ENCODE measurements at regions not wholly inside any gene's neighbourhood (a gene's known extent, or its start where the extent isn't known, plus 50 kb on each side); places are given as distances from the start of the nearest gene placed in this dataset.

DNA sequence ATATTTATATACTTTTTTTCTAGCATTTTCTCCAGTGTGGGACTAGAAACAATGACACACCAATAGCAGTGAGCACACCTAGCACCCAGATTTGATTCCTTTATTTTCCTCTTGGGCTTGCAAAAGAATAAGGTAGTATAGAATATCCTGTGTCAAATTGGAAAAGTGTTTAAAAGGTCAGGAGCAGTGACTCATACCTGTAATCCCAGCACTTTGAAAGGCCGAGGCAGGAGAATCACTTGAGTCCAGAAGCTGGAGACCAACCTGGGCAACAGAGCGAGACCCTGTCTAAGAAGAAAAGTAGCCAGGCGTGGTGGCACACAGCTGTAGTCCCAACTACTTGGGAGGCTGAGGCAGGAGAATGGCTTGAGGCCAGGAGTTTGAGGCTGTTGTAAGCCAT lies 53.8 kb upstream of the SGPP1 start:
- H3K27me3 ChIP-seq (ENCODE audit: control insufficient read depth, insufficient read depth, low read length): no peaks in the 10 kb centered on the region
- H3K79me2 ChIP-seq (ENCODE audit: control insufficient read depth, insufficient read depth, low read length): no peaks in the 10 kb centered on the region
- no peaks in the 10 kb centered on the region for H3K4me1 ChIP-seq (ENCODE audit: control insufficient read depth, extremely low read depth, insufficient read depth, low read length)
- H3K27ac ChIP-seq (ENCODE audit: insufficient read depth, low read length): no peak overlapping the region
- no peak for DNase-seq (ENCODE audit: low read depth in 2 of 2)
- H4K20me1 ChIP-seq (ENCODE audit: control insufficient read depth, extremely low read depth, insufficient read depth, low read length): no peaks in the 10 kb centered on the region
- no peak overlapping the region for H3K4me3 ChIP-seq (replicated peaks in 1 of 4; ENCODE audit: control extremely low read depth in 1 of 4, insufficient read depth in 1 of 4, low read depth in 3 of 4, low read length in 4 of 4)
- H3K9me3 ChIP-seq (ENCODE audit: control insufficient read depth, insufficient read depth, low read depth, low read length): no peaks in the 10 kb centered on the region
- H3K4me2 ChIP-seq (ENCODE audit: extremely low read depth, insufficient read depth, low read length): no peak overlapping the region
- no peak overlapping the region for H3K9ac ChIP-seq (ENCODE audit: insufficient read depth, low read length)
- H2AFZ ChIP-seq (ENCODE audit: low read length): no peak overlapping the region
- H3K36me3 ChIP-seq (ENCODE audit: control insufficient read depth, insufficient read depth, low read length): no peaks in the 10 kb centered on the region
- TF ChIP-seq, protein P1, sequence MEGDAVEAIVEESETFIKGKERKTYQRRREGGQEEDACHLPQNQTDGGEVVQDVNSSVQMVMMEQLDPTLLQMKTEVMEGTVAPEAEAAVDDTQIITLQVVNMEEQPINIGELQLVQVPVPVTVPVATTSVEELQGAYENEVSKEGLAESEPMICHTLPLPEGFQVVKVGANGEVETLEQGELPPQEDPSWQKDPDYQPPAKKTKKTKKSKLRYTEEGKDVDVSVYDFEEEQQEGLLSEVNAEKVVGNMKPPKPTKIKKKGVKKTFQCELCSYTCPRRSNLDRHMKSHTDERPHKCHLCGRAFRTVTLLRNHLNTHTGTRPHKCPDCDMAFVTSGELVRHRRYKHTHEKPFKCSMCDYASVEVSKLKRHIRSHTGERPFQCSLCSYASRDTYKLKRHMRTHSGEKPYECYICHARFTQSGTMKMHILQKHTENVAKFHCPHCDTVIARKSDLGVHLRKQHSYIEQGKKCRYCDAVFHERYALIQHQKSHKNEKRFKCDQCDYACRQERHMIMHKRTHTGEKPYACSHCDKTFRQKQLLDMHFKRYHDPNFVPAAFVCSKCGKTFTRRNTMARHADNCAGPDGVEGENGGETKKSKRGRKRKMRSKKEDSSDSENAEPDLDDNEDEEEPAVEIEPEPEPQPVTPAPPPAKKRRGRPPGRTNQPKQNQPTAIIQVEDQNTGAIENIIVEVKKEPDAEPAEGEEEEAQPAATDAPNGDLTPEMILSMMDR (conservative IDR thresholded peaks at IDR 0.05 in 1 of 2, IDR thresholded peaks at IDR 0.05 in 1 of 2; ENCODE audit: low read depth in 1 of 2, low read length in 2 of 2): no peak
- TF ChIP-seq EZH2 (IDR thresholded peaks at IDR 0.05; ENCODE audit: low read length, missing control alignments): no peak

DNA sequence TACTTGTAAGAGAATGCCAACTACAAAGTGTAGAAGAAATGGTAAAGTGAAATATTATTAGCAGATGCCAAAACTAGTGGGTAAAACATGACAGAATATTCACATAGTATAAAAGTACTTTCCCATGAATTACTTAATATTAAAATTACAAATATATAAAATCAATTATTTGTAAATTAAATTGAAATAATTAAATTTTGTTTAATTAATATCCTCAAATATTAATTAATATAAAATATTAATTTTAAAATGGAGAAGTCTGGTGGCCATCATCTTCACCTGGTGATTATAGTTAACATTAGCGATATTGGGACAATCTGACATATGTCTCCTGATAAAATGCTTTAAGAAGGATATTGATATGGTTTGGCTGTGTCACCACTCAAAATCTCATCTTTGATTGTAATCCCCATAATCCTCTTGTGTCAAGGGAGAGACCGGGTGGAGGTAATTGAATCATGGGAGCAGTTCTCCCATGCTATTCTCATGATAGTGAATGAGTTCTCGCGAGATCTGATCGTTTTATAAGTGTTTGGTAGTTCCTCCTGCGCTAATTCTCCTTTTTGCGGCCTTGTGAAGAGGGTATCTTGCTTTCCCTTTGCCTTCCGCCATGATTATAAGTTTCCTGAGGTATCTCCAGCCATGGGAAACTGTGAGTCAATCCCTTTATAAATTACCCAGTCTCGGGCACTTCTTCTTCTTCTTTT lies 55.0 kb upstream of the SGPP1 start:
- no peaks in the 10 kb centered on the region for H3K36me3 ChIP-seq (ENCODE audit: control insufficient read depth, insufficient read depth, low read length)
- H3K27ac ChIP-seq (ENCODE audit: insufficient read depth, low read length): no peak overlapping the region
- no peaks in the 10 kb centered on the region for H3K79me2 ChIP-seq (ENCODE audit: control insufficient read depth, insufficient read depth, low read length)
- H2AFZ ChIP-seq (ENCODE audit: low read length): no peak overlapping the region
- no peak for DNase-seq (ENCODE audit: low read depth in 2 of 2)
- TF ChIP-seq EZH2 (IDR thresholded peaks at IDR 0.05; ENCODE audit: low read length, missing control alignments): no peak
- TF ChIP-seq, protein P1 (conservative IDR thresholded peaks at IDR 0.05 in 1 of 2, IDR thresholded peaks at IDR 0.05 in 1 of 2; ENCODE audit: low read depth in 1 of 2, low read length in 2 of 2): no peak
- H3K27me3 ChIP-seq (ENCODE audit: control insufficient read depth, insufficient read depth, low read length): no peaks in the 10 kb centered on the region
- no peak overlapping the region for H3K4me2 ChIP-seq (ENCODE audit: extremely low read depth, insufficient read depth, low read length)
- H4K20me1 ChIP-seq (ENCODE audit: control insufficient read depth, extremely low read depth, insufficient read depth, low read length): no peaks in the 10 kb centered on the region
- H3K4me1 ChIP-seq (ENCODE audit: control insufficient read depth, extremely low read depth, insufficient read depth, low read length): no peaks in the 10 kb centered on the region
- no peaks in the 10 kb centered on the region for H3K9me3 ChIP-seq (ENCODE audit: control insufficient read depth, insufficient read depth, low read depth, low read length)
- H3K9ac ChIP-seq (ENCODE audit: insufficient read depth, low read length): no peak overlapping the region
- no peak overlapping the region for H3K4me3 ChIP-seq (replicated peaks in 1 of 4; ENCODE audit: control extremely low read depth in 1 of 4, insufficient read depth in 1 of 4, low read depth in 3 of 4, low read length in 4 of 4)

DNA sequence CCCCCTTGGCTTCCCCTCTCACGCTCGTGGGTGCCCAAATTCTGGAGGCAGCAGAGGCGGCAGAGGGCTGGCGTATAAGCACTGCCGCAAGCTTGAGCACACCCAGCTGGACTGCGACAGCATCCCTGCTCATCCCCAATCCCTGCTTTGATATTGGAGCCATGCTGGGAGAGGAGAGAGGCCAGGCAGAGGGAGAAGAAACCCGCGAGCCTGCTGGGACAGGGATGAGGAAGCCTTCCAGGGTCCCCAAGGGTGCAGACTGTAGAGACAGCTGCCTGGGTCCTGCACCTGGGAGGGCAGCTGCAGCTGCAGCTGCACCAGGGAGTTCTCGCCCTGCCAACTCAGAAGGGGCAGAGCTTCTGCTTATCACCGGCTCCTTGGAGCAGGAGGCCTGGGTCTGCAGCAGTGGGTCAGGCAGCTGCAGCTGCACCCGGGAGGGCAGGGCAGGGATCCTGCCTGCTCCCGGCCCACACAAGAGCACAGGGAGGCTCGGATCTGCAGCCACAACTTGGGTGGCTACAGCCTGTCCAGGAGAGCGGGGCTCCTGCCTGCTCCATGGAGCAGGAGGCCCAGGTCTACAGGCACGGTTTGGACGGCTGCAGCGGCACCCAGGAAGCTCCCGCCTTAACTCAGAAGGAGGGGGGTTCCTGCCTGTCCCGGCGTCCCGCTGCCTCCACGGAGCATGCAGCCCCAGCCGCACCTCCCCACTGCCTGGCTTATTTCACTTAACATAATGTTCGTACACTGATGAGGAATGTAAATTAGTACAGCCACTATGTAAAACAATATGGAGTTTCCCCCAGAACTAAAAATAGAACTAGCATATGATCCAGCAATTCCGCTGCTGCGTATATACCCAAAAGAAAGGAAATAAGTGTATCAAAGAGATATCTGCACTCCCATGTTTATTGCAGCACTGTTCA lies 60.4 kb upstream of the SGPP1 start:
- H3K27me3 ChIP-seq (ENCODE audit: control insufficient read depth, insufficient read depth, low read length): no peaks in the 10 kb centered on the region
- peak overlapping the region; percentile 64 for H2AFZ ChIP-seq (ENCODE audit: low read length)
- H3K9ac ChIP-seq (ENCODE audit: insufficient read depth, low read length): no peak overlapping the region
- no peaks in the 10 kb centered on the region for H4K20me1 ChIP-seq (ENCODE audit: control insufficient read depth, extremely low read depth, insufficient read depth, low read length)
- DNase-seq (ENCODE audit: low read depth in 2 of 2): peak in 1 of 2 donors; percentile 10
- no peaks in the 10 kb centered on the region for H3K79me2 ChIP-seq (ENCODE audit: control insufficient read depth, insufficient read depth, low read length)
- TF ChIP-seq, protein P1 (conservative IDR thresholded peaks at IDR 0.05 in 1 of 2, IDR thresholded peaks at IDR 0.05 in 1 of 2; ENCODE audit: low read depth in 1 of 2, low read length in 2 of 2): no peak
- TF ChIP-seq EZH2 (IDR thresholded peaks at IDR 0.05; ENCODE audit: low read length, missing control alignments): no peak
- no peak overlapping the region for H3K27ac ChIP-seq (ENCODE audit: insufficient read depth, low read length)
- H3K4me2 ChIP-seq (ENCODE audit: extremely low read depth, insufficient read depth, low read length): peak overlapping the region; percentile 75
- H3K4me1 ChIP-seq (ENCODE audit: control insufficient read depth, extremely low read depth, insufficient read depth, low read length): no peaks in the 10 kb centered on the region
- peak overlapping the region in 2 of 4 experiments; percentile 10 to 25 for H3K4me3 ChIP-seq (replicated peaks in 1 of 4; ENCODE audit: control extremely low read depth in 1 of 4, insufficient read depth in 1 of 4, low read depth in 3 of 4, low read length in 4 of 4)
- H3K9me3 ChIP-seq (ENCODE audit: control insufficient read depth, insufficient read depth, low read depth, low read length): no peaks in the 10 kb centered on the region
- no peaks in the 10 kb centered on the region for H3K36me3 ChIP-seq (ENCODE audit: control insufficient read depth, insufficient read depth, low read length)
